GM23338 (cell line): ENCODE measurements at regions not wholly inside any gene's neighbourhood (a gene's known extent, or its start where the extent isn't known, plus 50 kb on each side); places are given as distances from the start of the nearest gene placed in this dataset.

Experiments
- ATAC-seq: fragments of 200-7000 bp; cut with Tn5 transposase; 3 replicates; pipeline ENCODE4 v1.9.1; 2020
- DNase-seq: peaks from one replicate; pipeline ENCODE4 v3.0.0-alpha.2; 2015; ENCODE audit warnings: low spot score
- H2AFZ ChIP-seq: fragments of 200-600 bp; sonication (generic); 2 replicates; pipeline ENCODE4 v1.8.0; 2016; ENCODE audit warnings: antibody characterized with exemption, mild to moderate bottlenecking, moderate library complexity
- H3F3A ChIP-seq: fragments of 200-600 bp; sonication (generic); replicated peaks from 2 replicates; pipeline ENCODE4 v1.8.0; 2017; ENCODE audit warnings: antibody characterized with exemption, mixed run types, low read depth
- H3K27ac ChIP-seq: fragments of 200-600 bp; sonication (generic); 2 replicates; pipeline ENCODE4 v1.6.1; 2016; ENCODE audit warnings: low read depth
- H3K27me3 ChIP-seq: fragments of 200-600 bp; sonication (generic); 2 replicates; pipeline ENCODE4 v1.8.0; 2016; ENCODE audit warnings: mild to moderate bottlenecking, mixed run types, moderate library complexity; ENCODE audit not compliant: insufficient read depth
- H3K36me3 ChIP-seq: fragments of 200-600 bp; sonication (generic); 2 replicates; pipeline ENCODE4 v1.8.0; 2016; ENCODE audit warnings: mild to moderate bottlenecking; ENCODE audit not compliant: insufficient read depth
- H3K4me1 ChIP-seq: fragments of 200-600 bp; sonication (generic); 2 replicates; pipeline ENCODE4 v1.8.0; 2016; ENCODE audit warnings: mild to moderate bottlenecking, moderate library complexity; ENCODE audit not compliant: insufficient read depth
- H3K4me2 ChIP-seq: fragments of 200-600 bp; sonication (generic); 2 replicates; pipeline ENCODE4 v1.7.1; 2017; ENCODE audit warnings: mixed run types
- H3K4me3 ChIP-seq: fragments of 200-600 bp; sonication (generic); 2 replicates; pipeline ENCODE4 v1.6.1; 2016; ENCODE audit warnings: mixed run types
- H3K79me2 ChIP-seq: fragments of 200-600 bp; sonication (generic); replicated peaks from 2 replicates; pipeline ENCODE4 v1.8.0; 2017; ENCODE audit warnings: mild to moderate bottlenecking; ENCODE audit not compliant: insufficient read depth
- H3K9me2 ChIP-seq: fragments of 200-600 bp; sonication (generic); 2 replicates; pipeline ENCODE4 v1.8.0; 2017; ENCODE audit not compliant: insufficient read depth
- H4K20me1 ChIP-seq: fragments of 200-600 bp; sonication (generic); replicated peaks from 2 replicates; pipeline ENCODE4 v1.8.0; 2017; ENCODE audit warnings: mild to moderate bottlenecking; ENCODE audit not compliant: insufficient read depth
- H3K27ac Mint-ChIP-seq: 2 replicates; pipeline ENCODE4 v1.8.0; 2020; ENCODE audit warnings: inconsistent platforms, mild to moderate bottlenecking, moderate library complexity, mixed read lengths
- H3K27me3 Mint-ChIP-seq: 3 replicates; pipeline ENCODE4 v1.8.0; 2022; ENCODE audit warnings: low read depth, mild to moderate bottlenecking, moderate library complexity, mixed read lengths, inconsistent platforms; ENCODE audit not compliant: insufficient read depth, poor library complexity
- H3K36me3 Mint-ChIP-seq: 3 replicates; pipeline ENCODE4 v1.8.0; 2021; ENCODE audit warnings: low read depth, mild to moderate bottlenecking, inconsistent platforms, moderate library complexity, mixed read lengths
- H3K4me1 Mint-ChIP-seq: 3 replicates; pipeline ENCODE4 v1.8.0; 2020; ENCODE audit warnings: mild to moderate bottlenecking, inconsistent platforms, mixed read lengths
- H3K4me3 Mint-ChIP-seq: 3 replicates; pipeline ENCODE4 v1.8.0; 2021; ENCODE audit warnings: moderate library complexity, mild to moderate bottlenecking, inconsistent platforms, mixed read lengths
- H3K9me3 Mint-ChIP-seq: 3 replicates; pipeline ENCODE4 v1.8.0; 2020; ENCODE audit warnings: moderate library complexity, mild to moderate bottlenecking, inconsistent platforms, mixed read lengths
- CREB1 ChIP-seq: fragments of 250-450 bp; sonication (Bioruptor Pico); IDR thresholded peaks from 2 replicates; pipeline ENCODE4 v1.5.0; 2020; ENCODE audit warnings: low read depth, mild to moderate bottlenecking, moderate library complexity
- ETS1 ChIP-seq: IDR thresholded peaks from 2 replicates; pipeline ENCODE4 v1.6.1; 2016; ENCODE audit warnings: antibody characterized with exemption
- JUNB ChIP-seq: IDR thresholded peaks from one replicate; pipeline ENCODE4 v1.6.1; 2016; ENCODE audit warnings: antibody characterized with exemption; ENCODE audit not compliant: unreplicated experiment
- NANOG ChIP-seq: IDR thresholded peaks from 2 replicates; pipeline ENCODE4 v1.6.1; 2016; ENCODE audit warnings: antibody characterized with exemption, borderline replicate concordance
- POLR2AphosphoS5 ChIP-seq: IDR thresholded peaks from 2 replicates; pipeline ENCODE4 v1.6.1; 2016; ENCODE audit warnings: antibody characterized with exemption, low read depth
- REST ChIP-seq: IDR thresholded peaks from one replicate; pipeline ENCODE4 v1.6.1; 2018; ENCODE audit warnings: antibody characterized with exemption; ENCODE audit not compliant: unreplicated experiment
- STAT1 ChIP-seq: IDR thresholded peaks from one replicate; pipeline ENCODE4 v1.6.1; 2016; ENCODE audit warnings: antibody characterized with exemption; ENCODE audit not compliant: unreplicated experiment
- TF ChIP-seq, protein P1 (sequence below), 2 experiments: fragments of 200-600 bp in 1 of 2; sonication (generic) in 1 of 2; conservative IDR thresholded peaks; 2 replicates each; pipeline versions ENCODE4 v1.5.1 to v1.6.1; 2016 to 2017; ENCODE audit warnings: antibody characterized with exemption in 2 of 2, low read depth in 2 of 2, mild to moderate bottlenecking in 2 of 2, moderate library complexity in 1 of 2
- TF ChIP-seq, protein P2 (sequence below): fragments of 250-450 bp; sonication (Bioruptor Pico); IDR thresholded peaks from 2 replicates; pipeline ENCODE4 v1.5.0; 2020; ENCODE audit warnings: mild to moderate bottlenecking, moderate library complexity

- no peak for TF ChIP-seq REST
- no peak for TF ChIP-seq NANOG
- no peak for TF ChIP-seq CREB1
Measured at GRCh38 chr4:124566030-124566429, 146.5 kb downstream of the ANKRD50 start (continued).

DNA sequence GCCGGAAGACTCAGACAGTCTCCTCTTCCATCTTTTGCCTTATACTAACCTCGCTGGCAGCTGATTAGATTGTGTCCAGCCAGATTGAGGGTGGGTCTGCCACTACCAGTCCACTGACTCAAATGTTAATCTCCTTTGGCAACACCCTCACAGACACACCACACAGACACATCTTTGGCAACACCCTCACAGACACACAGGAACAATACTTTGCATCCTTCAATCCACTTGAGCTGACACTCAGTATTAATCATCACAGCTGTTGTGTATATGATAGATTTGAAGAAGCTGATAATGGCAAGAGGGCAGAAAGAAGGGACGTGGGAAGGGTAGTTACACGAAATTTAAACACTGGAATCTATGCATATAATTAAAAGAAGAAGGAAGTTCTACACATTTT is 139.5 kb downstream of the ANKRD50 start:
- Mint-ChIP-seq H3K4me3 (no peak overlapping the region), H3K9me3 (0 out of 3 replicates have a peak, but pooled peaks cover 3% of the 10 kb centered on the region), H3K27me3 (no peaks in the 10 kb centered on the region), H3K4me1 (no peaks in the 10 kb centered on the region), H3K27ac (no peak overlapping the region), H3K36me3 (peaks cover 3% of the 10 kb centered on the region; the same call in 2 of the 3 replicates)
- Histone ChIP-seq H3F3A (no peaks in the 10 kb centered on the region), H3K4me2 (no peak overlapping the region), H3K27me3 (no peaks in the 10 kb centered on the region), H3K27ac (no peak overlapping the region), H3K4me3 (no peak overlapping the region), H3K9me2 (no peaks in the 10 kb centered on the region), H2AFZ (no peak overlapping the region), H3K36me3 (no peaks in the 10 kb centered on the region), H3K79me2 (no peaks in the 10 kb centered on the region), H4K20me1 (no peaks in the 10 kb centered on the region), H3K4me1 (no peaks in the 10 kb centered on the region)
- no peak for ATAC-seq
- DNase-seq: no peak
- TF ChIP-seq ETS1 (no peak), REST (no peak), JUNB (no peak), NANOG (no peak), POLR2AphosphoS5 (no peak), CREB1 (no peak), STAT1 (no peak)
- TF ChIP-seq, protein P1, sequence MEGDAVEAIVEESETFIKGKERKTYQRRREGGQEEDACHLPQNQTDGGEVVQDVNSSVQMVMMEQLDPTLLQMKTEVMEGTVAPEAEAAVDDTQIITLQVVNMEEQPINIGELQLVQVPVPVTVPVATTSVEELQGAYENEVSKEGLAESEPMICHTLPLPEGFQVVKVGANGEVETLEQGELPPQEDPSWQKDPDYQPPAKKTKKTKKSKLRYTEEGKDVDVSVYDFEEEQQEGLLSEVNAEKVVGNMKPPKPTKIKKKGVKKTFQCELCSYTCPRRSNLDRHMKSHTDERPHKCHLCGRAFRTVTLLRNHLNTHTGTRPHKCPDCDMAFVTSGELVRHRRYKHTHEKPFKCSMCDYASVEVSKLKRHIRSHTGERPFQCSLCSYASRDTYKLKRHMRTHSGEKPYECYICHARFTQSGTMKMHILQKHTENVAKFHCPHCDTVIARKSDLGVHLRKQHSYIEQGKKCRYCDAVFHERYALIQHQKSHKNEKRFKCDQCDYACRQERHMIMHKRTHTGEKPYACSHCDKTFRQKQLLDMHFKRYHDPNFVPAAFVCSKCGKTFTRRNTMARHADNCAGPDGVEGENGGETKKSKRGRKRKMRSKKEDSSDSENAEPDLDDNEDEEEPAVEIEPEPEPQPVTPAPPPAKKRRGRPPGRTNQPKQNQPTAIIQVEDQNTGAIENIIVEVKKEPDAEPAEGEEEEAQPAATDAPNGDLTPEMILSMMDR (conservative IDR thresholded peaks at IDR 0.05; ENCODE audit: low read depth in 2 of 2): no peak
- TF ChIP-seq, protein P2, sequence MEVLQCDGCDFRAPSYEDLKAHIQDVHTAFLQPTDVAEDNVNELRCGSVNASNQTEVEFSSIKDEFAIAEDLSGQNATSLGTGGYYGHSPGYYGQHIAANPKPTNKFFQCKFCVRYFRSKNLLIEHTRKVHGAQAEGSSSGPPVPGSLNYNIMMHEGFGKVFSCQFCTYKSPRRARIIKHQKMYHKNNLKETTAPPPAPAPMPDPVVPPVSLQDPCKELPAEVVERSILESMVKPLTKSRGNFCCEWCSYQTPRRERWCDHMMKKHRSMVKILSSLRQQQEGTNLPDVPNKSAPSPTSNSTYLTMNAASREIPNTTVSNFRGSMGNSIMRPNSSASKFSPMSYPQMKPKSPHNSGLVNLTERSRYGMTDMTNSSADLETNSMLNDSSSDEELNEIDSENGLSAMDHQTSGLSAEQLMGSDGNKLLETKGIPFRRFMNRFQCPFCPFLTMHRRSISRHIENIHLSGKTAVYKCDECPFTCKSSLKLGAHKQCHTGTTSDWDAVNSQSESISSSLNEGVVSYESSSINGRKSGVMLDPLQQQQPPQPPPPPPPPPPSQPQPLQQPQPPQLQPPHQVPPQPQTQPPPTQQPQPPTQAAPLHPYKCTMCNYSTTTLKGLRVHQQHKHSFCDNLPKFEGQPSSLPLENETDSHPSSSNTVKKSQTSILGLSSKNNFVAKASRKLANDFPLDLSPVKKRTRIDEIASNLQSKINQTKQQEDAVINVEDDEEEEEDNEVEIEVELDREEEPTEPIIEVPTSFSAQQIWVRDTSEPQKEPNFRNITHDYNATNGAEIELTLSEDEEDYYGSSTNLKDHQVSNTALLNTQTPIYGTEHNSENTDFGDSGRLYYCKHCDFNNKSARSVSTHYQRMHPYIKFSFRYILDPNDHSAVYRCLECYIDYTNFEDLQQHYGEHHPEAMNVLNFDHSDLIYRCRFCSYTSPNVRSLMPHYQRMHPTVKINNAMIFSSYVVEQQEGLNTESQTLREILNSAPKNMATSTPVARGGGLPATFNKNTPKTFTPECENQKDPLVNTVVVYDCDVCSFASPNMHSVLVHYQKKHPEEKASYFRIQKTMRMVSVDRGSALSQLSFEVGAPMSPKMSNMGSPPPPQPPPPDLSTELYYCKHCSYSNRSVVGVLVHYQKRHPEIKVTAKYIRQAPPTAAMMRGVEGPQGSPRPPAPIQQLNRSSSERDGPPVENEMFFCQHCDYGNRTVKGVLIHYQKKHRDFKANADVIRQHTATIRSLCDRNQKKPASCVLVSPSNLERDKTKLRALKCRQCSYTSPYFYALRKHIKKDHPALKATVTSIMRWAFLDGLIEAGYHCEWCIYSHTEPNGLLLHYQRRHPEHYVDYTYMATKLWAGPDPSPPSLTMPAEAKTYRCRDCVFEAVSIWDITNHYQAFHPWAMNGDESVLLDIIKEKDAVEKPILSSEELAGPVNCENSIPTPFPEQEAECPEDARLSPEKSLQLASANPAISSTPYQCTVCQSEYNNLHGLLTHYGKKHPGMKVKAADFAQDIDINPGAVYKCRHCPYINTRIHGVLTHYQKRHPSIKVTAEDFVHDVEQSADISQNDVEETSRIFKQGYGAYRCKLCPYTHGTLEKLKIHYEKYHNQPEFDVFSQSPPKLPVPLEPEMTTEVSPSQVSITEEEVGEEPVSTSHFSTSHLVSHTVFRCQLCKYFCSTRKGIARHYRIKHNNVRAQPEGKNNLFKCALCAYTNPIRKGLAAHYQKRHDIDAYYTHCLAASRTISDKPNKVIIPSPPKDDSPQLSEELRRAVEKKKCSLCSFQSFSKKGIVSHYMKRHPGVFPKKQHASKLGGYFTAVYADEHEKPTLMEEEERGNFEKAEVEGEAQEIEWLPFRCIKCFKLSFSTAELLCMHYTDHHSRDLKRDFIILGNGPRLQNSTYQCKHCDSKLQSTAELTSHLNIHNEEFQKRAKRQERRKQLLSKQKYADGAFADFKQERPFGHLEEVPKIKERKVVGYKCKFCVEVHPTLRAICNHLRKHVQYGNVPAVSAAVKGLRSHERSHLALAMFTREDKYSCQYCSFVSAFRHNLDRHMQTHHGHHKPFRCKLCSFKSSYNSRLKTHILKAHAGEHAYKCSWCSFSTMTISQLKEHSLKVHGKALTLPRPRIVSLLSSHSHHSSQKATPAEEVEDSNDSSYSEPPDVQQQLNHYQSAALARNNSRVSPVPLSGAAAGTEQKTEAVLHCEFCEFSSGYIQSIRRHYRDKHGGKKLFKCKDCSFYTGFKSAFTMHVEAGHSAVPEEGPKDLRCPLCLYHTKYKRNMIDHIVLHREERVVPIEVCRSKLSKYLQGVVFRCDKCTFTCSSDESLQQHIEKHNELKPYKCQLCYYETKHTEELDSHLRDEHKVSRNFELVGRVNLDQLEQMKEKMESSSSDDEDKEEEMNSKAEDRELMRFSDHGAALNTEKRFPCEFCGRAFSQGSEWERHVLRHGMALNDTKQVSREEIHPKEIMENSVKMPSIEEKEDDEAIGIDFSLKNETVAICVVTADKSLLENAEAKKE (CRISPR knock-in tag): no peak
